GM21423 (cell line): ENCODE measurements at regions not wholly inside any gene's neighbourhood (a gene's known extent, or its start where the extent isn't known, plus 50 kb on each side); places are given as distances from the start of the nearest gene placed in this dataset.

Experiments used
- ATAC-seq: cut with Tn5 transposase; IDR thresholded peaks from one replicate; pipeline ENCODE4 v1.9.1; 2021; ENCODE audit warnings: mild to moderate bottlenecking, moderate library complexity; ENCODE audit not compliant: unreplicated experiment

DNA sequence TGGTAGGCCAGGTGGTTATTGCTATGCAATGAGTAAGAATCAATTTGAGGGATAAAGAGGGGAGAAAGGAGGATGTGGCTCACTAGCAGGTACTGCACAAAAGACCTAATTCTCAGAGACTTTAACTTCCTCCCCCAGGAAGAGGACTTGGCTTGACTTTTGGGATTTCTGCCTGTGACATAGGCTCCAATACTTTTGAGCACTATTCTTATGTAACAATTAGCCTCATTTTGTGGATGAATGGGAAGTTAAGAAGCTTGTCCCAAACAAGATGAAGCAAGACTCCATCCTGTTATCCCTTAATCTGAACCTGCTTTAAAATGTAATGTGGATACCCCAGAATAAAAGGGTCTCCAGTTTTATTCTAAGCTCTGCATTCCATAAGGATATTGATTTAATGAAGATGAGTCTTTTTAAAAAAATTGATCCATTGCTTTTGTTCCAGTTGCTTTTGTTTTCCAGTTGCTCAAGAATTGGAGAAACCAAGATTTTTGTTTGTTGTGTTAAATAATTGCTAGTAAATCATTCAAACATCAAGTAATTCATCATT is 218.5 kb downstream of the SNX13 start:
- ATAC-seq: no peak

DNA sequence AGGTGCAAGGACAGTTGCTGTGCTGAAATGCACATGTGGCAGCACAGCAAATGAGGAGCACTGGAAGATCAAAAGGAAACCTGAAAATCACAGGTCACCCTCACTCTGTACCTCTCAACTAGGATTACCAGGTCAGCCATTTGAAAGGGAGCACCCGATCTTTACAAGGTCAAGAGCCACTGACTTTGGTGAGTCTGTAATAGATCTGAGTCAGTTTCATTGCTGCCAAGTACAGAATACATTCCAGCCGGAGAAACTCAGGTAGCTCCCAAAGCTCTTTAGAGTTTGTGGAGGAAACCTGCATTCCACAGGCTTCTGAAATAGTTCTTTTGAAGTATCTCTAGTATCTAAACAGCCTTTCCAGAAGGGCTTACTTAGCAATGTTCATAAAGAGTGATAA is 217.5 kb downstream of the SNX13 start:
- ATAC-seq: no peak

DNA sequence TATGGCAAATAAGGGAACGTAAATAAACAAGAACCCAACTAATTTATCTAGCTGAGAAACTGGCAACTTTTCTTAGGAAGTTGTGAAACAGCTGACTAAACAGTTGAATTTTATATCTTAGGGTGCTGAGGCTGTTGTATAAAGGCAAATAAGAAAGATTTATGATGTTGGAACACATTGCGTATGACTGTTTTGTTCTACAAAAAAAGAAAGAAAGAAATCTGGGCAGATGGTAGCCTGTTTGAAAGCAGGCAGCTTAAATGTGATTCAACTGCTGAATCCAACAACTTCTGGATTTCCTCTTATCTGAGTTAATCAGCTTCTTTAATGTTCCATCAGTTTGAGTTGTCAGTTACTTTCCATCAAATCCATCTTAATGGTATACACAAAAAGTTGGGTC is 214.5 kb downstream of the SNX13 start:
- ATAC-seq: no peak

DNA sequence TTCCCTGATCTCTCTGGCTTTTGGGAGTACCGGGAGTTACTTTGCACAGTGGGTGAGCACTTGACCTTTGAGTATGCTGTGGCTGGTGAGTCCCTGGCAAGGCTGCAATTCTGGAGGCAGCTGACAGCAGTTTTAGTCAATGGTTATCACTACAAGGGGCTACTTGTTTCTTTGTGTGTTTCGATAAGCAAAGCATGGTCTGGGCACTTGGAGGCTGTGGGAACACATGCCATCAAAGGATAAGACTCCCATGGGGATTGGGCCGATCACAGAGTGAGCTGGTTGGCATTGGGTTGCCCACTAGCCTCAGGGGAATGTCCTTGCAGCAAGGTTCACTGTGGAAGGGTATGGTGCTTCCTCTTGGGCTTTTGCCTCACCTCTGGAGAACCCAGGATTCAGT is 208.2 kb downstream of the SNX13 start:
- no peak for ATAC-seq
